ENCODE measurements at regions not wholly inside any gene's neighbourhood (a gene's known extent, or its start where the extent isn't known, plus 50 kb on each side); places are given as distances from the start of the nearest gene placed in this dataset.

DNA sequence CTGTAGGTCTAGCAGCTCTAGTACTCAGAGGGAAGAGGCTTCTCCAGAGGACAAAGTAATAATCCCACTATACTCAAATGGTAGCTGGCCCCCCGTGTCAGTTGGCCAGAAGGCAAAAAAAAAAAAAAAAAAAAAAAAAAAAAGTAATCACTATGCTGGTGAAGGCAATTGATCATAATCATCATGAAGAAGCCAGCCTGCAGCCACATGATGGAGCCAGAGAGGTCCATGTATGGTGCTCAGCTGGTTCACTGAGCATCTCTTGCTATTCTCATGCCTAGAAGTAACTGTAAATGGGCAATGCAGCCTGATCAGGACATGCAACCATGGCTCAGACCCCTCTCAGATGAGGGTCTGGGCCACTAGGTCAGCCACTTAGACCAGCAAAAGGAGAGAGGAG is 378.8 kb downstream of the MED13L start:
- Histone ChIP-seq H3K9me3 (ENCODE audit: control insufficient read depth in 1 of 2, low read length in 2 of 2) (no peaks in the 10 kb centered on the region), H3K36me3 (ENCODE audit: control insufficient read depth in 1 of 2, insufficient read depth in 2 of 2, low read length in 2 of 2) (no peaks in the 10 kb centered on the region), H3K27ac (ENCODE audit: low read depth, low read length) (no peak overlapping the region), H3K27me3 (ENCODE audit: control insufficient read depth in 1 of 2, insufficient read depth in 2 of 2, low read length in 2 of 2) (no peaks in the 10 kb centered on the region), H3K4me3 (ENCODE audit: low read depth in 1 of 2, low read length in 2 of 2) (no peak overlapping the region), H3K4me1 (ENCODE audit: control insufficient read depth in 1 of 2, insufficient read depth in 2 of 2, low read length in 2 of 2) (no peaks in the 10 kb centered on the region), H3K9ac (ENCODE audit: low read depth in 1 of 2, low read length in 2 of 2) (no peak overlapping the region)

DNA sequence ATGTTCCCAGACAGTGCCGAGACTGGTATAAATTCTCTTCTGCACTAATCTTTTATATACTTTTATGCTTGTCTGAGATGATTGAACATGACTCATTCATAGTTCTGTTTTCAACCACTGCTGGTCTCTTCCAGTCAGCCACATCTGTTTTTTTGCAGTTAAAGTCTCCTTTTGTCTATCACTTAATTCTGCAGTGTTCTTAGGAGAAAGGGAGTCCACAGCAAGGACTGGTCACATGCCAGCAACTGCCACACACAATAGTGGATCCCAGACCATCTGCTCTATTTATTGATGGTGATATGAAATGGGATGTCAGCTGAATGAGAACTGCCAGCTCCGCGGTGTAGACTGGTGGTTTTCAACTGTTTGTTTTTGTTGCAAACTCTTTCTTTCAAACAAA is 379.8 kb downstream of the MED13L start:
- Histone ChIP-seq H3K9ac (ENCODE audit: low read depth in 1 of 2, low read length in 2 of 2) (no peak overlapping the region), H3K4me1 (ENCODE audit: control insufficient read depth in 1 of 2, insufficient read depth in 2 of 2, low read length in 2 of 2) (no peaks in the 10 kb centered on the region), H3K27ac (ENCODE audit: low read depth, low read length) (no peak overlapping the region), H3K36me3 (ENCODE audit: control insufficient read depth in 1 of 2, insufficient read depth in 2 of 2, low read length in 2 of 2) (no peaks in the 10 kb centered on the region), H3K27me3 (ENCODE audit: control insufficient read depth in 1 of 2, insufficient read depth in 2 of 2, low read length in 2 of 2) (no peaks in the 10 kb centered on the region), H3K9me3 (ENCODE audit: control insufficient read depth in 1 of 2, low read length in 2 of 2) (no peaks in the 10 kb centered on the region), H3K4me3 (ENCODE audit: low read depth in 1 of 2, low read length in 2 of 2) (no peak overlapping the region)

DNA sequence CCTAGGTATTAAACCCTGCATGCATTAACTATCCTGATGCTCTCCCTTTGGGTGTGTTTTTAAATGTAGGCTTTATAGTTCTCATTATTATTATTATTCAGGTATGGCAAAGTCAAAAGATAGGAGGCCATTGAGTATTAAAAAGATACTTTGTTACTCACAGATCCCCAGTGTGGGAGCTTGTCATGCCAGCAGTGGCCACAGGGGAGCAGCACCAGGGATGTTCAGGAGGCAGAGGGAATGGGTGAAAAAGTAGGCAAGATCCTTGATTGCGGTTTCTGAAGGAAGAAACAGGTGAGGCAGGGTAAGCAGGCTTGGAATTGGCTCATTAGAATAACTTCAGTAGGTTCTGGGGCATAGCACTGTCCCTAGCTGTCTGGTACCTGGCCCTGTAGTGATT is 382.2 kb downstream of the MED13L start:
- H3K36me3 ChIP-seq (ENCODE audit: control insufficient read depth in 1 of 2, insufficient read depth in 2 of 2, low read length in 2 of 2) = no peaks in the 10 kb centered on the region
- H3K9me3 ChIP-seq (ENCODE audit: control insufficient read depth in 1 of 2, low read length in 2 of 2) = no peaks in the 10 kb centered on the region
- no peaks in the 10 kb centered on the region for H3K27me3 ChIP-seq (ENCODE audit: control insufficient read depth in 1 of 2, insufficient read depth in 2 of 2, low read length in 2 of 2)
- no peaks in the 10 kb centered on the region for H3K4me1 ChIP-seq (ENCODE audit: control insufficient read depth in 1 of 2, insufficient read depth in 2 of 2, low read length in 2 of 2)
- no peak overlapping the region for H3K27ac ChIP-seq (ENCODE audit: low read depth, low read length)
- H3K9ac ChIP-seq (ENCODE audit: low read depth in 1 of 2, low read length in 2 of 2) = no peak overlapping the region
- H3K4me3 ChIP-seq (ENCODE audit: low read depth in 1 of 2, low read length in 2 of 2) = no peak overlapping the region

DNA sequence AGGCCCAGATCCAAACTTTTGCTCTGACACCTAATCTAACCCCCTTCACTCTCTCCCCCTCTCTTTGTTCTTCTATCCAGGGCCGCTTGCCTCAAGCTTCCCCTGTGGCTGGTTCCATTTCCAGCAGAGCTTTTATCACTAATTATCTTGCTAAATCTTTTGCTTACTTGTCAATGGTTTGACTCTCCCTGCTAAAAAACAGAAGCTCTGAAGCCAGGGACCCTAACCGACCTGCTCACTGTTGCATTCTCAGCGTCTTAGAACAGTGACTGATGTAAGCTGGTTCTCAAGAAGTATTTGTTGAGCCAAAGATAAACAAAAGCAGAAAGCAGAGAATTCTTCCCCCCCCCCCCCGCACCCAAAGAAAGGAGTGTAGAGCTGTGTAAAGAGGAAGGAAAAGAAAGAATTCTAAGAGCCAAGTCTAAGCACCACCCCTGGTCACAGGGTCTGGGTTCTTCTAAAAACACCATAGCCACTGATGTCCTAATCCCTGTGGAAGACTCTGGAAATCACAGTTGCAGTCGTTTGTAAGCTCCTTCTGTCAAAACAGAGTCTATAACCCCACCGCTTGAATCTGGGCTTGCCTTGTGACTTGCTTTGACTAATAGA is 385.8 kb downstream of the MED13L start:
- H3K27ac ChIP-seq (ENCODE audit: low read depth, low read length) = no peak overlapping the region
- no peaks in the 10 kb centered on the region for H3K4me1 ChIP-seq (ENCODE audit: control insufficient read depth in 1 of 2, insufficient read depth in 2 of 2, low read length in 2 of 2)
- H3K36me3 ChIP-seq (ENCODE audit: control insufficient read depth in 1 of 2, insufficient read depth in 2 of 2, low read length in 2 of 2) = no peaks in the 10 kb centered on the region
- H3K9ac ChIP-seq (ENCODE audit: low read depth in 1 of 2, low read length in 2 of 2) = no peak overlapping the region
- H3K27me3 ChIP-seq (ENCODE audit: control insufficient read depth in 1 of 2, insufficient read depth in 2 of 2, low read length in 2 of 2) = no peaks in the 10 kb centered on the region
- no peak overlapping the region for H3K4me3 ChIP-seq (ENCODE audit: low read depth in 1 of 2, low read length in 2 of 2)
- no peaks in the 10 kb centered on the region for H3K9me3 ChIP-seq (ENCODE audit: control insufficient read depth in 1 of 2, low read length in 2 of 2)

DNA sequence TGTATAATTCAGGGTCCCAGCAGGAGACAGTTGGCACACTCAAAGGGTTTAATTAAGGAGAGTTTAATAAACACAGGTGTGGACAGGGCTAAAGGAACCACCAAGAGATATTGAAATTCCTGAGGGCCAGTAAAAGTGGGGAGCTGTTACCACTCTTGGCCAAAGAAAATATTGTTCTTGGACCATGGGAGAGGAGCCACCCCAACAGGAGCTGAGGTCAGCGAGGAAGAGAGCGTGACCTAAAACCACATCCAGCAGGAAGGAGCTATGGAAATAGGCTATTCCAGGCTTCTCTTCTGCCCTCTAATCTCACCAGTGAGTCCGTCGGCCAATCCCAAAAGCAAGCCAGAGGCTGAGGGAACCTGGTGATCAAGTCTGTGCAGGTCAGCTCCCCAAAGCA is 390.8 kb downstream of the MED13L start:
- H3K4me3 ChIP-seq (ENCODE audit: low read depth in 1 of 2, low read length in 2 of 2) = no peak overlapping the region
- no peak overlapping the region for H3K9ac ChIP-seq (ENCODE audit: low read depth in 1 of 2, low read length in 2 of 2)
- peaks cover 0 to 13% of the 10 kb centered on the region in 2 donors for H3K4me1 ChIP-seq (ENCODE audit: control insufficient read depth in 1 of 2, insufficient read depth in 2 of 2, low read length in 2 of 2)
- no peaks in the 10 kb centered on the region for H3K36me3 ChIP-seq (ENCODE audit: control insufficient read depth in 1 of 2, insufficient read depth in 2 of 2, low read length in 2 of 2)
- H3K27me3 ChIP-seq (ENCODE audit: control insufficient read depth in 1 of 2, insufficient read depth in 2 of 2, low read length in 2 of 2) = no peaks in the 10 kb centered on the region
- H3K9me3 ChIP-seq (ENCODE audit: control insufficient read depth in 1 of 2, low read length in 2 of 2) = no peaks in the 10 kb centered on the region
- H3K27ac ChIP-seq (ENCODE audit: low read depth, low read length) = no peak overlapping the region

DNA sequence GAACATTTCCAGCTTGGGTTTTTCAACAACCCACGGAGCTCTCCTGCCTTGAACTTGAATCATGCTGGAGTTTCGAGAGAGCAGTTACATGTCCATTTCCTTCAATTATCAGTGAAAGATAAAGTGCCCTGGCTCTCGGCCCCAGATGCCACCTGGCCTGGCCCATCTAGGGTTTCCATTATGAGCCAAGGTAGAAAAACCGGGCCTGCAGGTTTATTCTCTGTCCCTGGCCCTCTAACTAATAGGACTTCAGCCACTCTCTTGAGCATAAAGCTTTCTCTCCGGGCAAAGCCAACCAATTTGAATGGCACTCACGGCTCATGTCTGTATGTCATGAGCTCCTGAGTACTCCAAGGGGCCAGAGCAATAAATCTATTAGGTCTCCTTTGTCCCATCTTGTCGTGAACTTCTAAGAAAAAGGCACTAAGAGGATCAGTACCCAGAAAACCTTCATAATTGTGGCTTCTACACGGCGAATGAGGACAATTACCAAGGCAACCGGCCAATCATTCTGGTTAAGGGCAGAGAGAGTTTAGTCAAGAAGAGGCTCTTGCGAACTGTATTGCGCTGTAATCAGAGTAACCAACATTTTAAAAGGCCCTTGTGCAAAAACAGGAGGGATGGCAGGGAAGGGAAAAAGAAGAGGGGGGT is 392.3 kb downstream of the MED13L start:
- Histone ChIP-seq H3K36me3 (ENCODE audit: control insufficient read depth in 1 of 2, insufficient read depth in 2 of 2, low read length in 2 of 2) (no peaks in the 10 kb centered on the region), H3K27me3 (ENCODE audit: control insufficient read depth in 1 of 2, insufficient read depth in 2 of 2, low read length in 2 of 2) (no peaks in the 10 kb centered on the region), H3K9me3 (ENCODE audit: control insufficient read depth in 1 of 2, low read length in 2 of 2) (no peaks in the 10 kb centered on the region), H3K4me1 (ENCODE audit: control insufficient read depth in 1 of 2, insufficient read depth in 2 of 2, low read length in 2 of 2) (peaks cover 0 to 14% of the 10 kb centered on the region in 2 donors), H3K4me3 (ENCODE audit: low read depth in 1 of 2, low read length in 2 of 2) (no peak overlapping the region), H3K9ac (ENCODE audit: low read depth in 1 of 2, low read length in 2 of 2) (no peak overlapping the region), H3K27ac (ENCODE audit: low read depth, low read length) (no peak overlapping the region)

DNA sequence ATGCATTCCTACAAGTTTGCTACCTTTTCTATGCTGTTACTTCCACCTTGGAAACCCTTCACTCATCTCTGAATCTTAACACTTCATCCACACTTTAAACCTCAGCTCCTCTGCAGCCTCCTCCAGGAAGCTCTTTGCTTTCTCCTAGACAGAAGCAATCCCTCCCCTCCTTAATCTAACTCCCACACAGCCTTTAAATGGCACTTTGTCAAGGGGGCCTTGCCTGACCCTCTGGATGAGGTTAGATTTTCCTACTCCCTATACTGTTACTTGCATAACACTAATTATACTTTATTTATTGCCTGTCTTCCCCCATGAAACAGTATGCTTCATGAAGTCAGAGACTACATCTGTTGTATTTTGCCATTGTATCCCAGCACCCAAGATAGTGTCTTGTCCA is 394.6 kb downstream of the MED13L start:
- Histone ChIP-seq H3K4me3 (ENCODE audit: low read depth in 1 of 2, low read length in 2 of 2) (no peak overlapping the region), H3K27ac (ENCODE audit: low read depth, low read length) (no peak overlapping the region), H3K9me3 (ENCODE audit: control insufficient read depth in 1 of 2, low read length in 2 of 2) (no peaks in the 10 kb centered on the region), H3K27me3 (ENCODE audit: control insufficient read depth in 1 of 2, insufficient read depth in 2 of 2, low read length in 2 of 2) (no peaks in the 10 kb centered on the region), H3K9ac (ENCODE audit: low read depth in 1 of 2, low read length in 2 of 2) (no peak overlapping the region), H3K36me3 (ENCODE audit: control insufficient read depth in 1 of 2, insufficient read depth in 2 of 2, low read length in 2 of 2) (no peaks in the 10 kb centered on the region), H3K4me1 (ENCODE audit: control insufficient read depth in 1 of 2, insufficient read depth in 2 of 2, low read length in 2 of 2) (peaks cover 0 to 14% of the 10 kb centered on the region in 2 donors)

DNA sequence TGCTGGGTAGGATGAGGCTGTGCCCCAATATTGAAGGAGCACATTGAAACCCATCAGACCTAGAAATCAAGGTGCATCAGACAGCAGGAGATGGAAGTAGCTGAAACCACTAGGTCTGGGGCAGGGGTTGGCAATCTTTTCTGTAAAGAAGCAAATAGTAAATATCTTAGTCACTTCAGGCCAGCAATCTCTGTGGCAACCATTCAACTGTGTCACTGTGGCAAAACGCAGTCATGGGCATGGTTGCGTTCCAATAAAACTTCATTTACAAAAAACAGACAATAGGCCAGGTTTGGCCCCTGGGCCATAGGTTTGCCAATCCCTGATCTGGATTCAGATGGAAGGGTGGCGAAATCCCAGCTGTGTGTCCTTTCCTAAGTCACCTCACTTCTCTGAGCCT is 397.3 kb downstream of the MED13L start:
- Histone ChIP-seq H3K4me3 (ENCODE audit: low read depth in 1 of 2, low read length in 2 of 2) (no peak overlapping the region), H3K27me3 (ENCODE audit: control insufficient read depth in 1 of 2, insufficient read depth in 2 of 2, low read length in 2 of 2) (no peaks in the 10 kb centered on the region), H3K4me1 (ENCODE audit: control insufficient read depth in 1 of 2, insufficient read depth in 2 of 2, low read length in 2 of 2) (peaks cover 0 to 10% of the 10 kb centered on the region in 2 donors), H3K27ac (ENCODE audit: low read depth, low read length) (no peak overlapping the region), H3K9me3 (ENCODE audit: control insufficient read depth in 1 of 2, low read length in 2 of 2) (no peaks in the 10 kb centered on the region), H3K36me3 (ENCODE audit: control insufficient read depth in 1 of 2, insufficient read depth in 2 of 2, low read length in 2 of 2) (no peaks in the 10 kb centered on the region), H3K9ac (ENCODE audit: low read depth in 1 of 2, low read length in 2 of 2) (no peak overlapping the region)

DNA sequence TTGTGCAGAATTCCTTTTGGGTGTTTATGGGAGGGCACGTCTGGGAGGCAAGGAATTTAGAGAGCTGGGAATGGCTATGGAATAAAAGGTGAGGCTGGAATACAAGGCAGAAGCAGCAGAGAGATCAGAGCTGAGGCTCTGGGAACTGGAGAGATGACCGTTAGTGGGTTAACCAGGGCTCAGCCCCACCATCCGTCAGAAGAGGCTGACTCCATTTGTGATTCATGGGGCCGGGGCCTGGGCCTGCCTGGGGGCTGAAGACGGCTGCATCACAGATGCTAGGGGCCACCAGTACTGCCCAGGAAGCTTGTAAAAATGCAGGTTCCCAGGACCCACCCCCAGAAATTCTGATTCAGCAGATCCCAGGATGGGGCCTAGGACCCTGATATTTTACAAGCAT is 398.1 kb downstream of the MED13L start:
- no peak overlapping the region for H3K4me3 ChIP-seq (ENCODE audit: low read depth in 1 of 2, low read length in 2 of 2)
- peaks cover 0 to 8% of the 10 kb centered on the region in 2 donors for H3K4me1 ChIP-seq (ENCODE audit: control insufficient read depth in 1 of 2, insufficient read depth in 2 of 2, low read length in 2 of 2)
- no peaks in the 10 kb centered on the region for H3K27me3 ChIP-seq (ENCODE audit: control insufficient read depth in 1 of 2, insufficient read depth in 2 of 2, low read length in 2 of 2)
- H3K27ac ChIP-seq (ENCODE audit: low read depth, low read length) = no peak overlapping the region
- H3K9me3 ChIP-seq (ENCODE audit: control insufficient read depth in 1 of 2, low read length in 2 of 2) = no peaks in the 10 kb centered on the region
- H3K9ac ChIP-seq (ENCODE audit: low read depth in 1 of 2, low read length in 2 of 2) = no peak overlapping the region
- H3K36me3 ChIP-seq (ENCODE audit: control insufficient read depth in 1 of 2, insufficient read depth in 2 of 2, low read length in 2 of 2) = no peaks in the 10 kb centered on the region

DNA sequence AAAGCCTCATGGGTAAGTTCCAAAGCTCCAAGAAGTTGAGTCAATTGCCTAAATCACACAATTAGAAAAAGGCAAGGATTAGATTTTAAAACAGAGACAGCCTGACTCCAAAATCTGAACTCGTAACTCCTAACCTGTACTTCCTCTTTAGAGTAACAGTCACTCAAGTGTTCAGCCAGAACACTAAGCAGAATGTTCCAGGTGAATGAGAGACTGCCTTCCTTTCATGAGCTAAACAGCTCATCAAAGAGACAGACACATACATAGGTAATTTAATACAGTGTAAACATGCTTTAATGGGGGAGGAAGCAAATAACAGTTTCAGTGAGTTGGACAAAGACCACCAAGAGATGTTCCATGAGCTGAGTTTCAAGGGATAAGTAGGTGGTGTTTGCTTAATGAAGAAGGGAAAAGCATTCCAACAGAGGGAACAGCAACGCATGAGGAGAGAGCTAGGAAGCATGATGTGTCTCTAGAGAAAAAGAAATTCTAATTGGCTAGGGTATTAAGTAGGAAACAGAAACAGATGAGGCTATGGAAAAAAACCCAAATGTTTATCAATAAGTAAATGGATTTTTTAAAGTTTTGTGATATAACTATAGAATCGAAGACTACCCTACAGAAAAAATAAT is 403.9 kb downstream of the MED13L start:
- H3K9ac ChIP-seq (ENCODE audit: low read depth in 1 of 2, low read length in 2 of 2) = no peak overlapping the region
- no peak overlapping the region for H3K4me3 ChIP-seq (ENCODE audit: low read depth in 1 of 2, low read length in 2 of 2)
- no peaks in the 10 kb centered on the region for H3K9me3 ChIP-seq (ENCODE audit: control insufficient read depth in 1 of 2, low read length in 2 of 2)
- H3K27me3 ChIP-seq (ENCODE audit: control insufficient read depth in 1 of 2, insufficient read depth in 2 of 2, low read length in 2 of 2) = peaks cover 0 to 2% of the 10 kb centered on the region in 2 donors
- no peaks in the 10 kb centered on the region for H3K36me3 ChIP-seq (ENCODE audit: control insufficient read depth in 1 of 2, insufficient read depth in 2 of 2, low read length in 2 of 2)
- peaks cover 9 to 12% of the 10 kb centered on the region in 2 donors for H3K4me1 ChIP-seq (ENCODE audit: control insufficient read depth in 1 of 2, insufficient read depth in 2 of 2, low read length in 2 of 2)
- H3K27ac ChIP-seq (ENCODE audit: low read depth, low read length) = no peak overlapping the region
